H1 (cell line): ENCODE measurements at regions not wholly inside any gene's neighbourhood (a gene's known extent, or its start where the extent isn't known, plus 50 kb on each side); places are given as distances from the start of the nearest gene placed in this dataset.

Source experiments
- CTCF ChIP-seq, 3 experiments: IDR thresholded peaks; 1 replicate in 2 of 3; 2 replicates in 1 of 3; pipeline versions ENCODE4 v1.5.1 to v1.6.1; 2011; ENCODE audit warnings: low read length in 3 of 3, mild to moderate bottlenecking in 3 of 3, inconsistent platforms in 2 of 3, low read depth in 1 of 3, moderate library complexity in 1 of 3; ENCODE audit not compliant: insufficient read depth in 1 of 3; ENCODE audit errors: control extremely low read depth in 1 of 3
- YY1 ChIP-seq: IDR thresholded peaks from 2 replicates; pipeline ENCODE4 v1.6.1; 2011; ENCODE audit warnings: low read depth, mild to moderate bottlenecking, low read length
- TF ChIP-seq, protein P1 (sequence below): IDR thresholded peaks from 2 replicates; pipeline ENCODE4 v1.6.1; 2012; ENCODE audit warnings: inconsistent platforms

DNA sequence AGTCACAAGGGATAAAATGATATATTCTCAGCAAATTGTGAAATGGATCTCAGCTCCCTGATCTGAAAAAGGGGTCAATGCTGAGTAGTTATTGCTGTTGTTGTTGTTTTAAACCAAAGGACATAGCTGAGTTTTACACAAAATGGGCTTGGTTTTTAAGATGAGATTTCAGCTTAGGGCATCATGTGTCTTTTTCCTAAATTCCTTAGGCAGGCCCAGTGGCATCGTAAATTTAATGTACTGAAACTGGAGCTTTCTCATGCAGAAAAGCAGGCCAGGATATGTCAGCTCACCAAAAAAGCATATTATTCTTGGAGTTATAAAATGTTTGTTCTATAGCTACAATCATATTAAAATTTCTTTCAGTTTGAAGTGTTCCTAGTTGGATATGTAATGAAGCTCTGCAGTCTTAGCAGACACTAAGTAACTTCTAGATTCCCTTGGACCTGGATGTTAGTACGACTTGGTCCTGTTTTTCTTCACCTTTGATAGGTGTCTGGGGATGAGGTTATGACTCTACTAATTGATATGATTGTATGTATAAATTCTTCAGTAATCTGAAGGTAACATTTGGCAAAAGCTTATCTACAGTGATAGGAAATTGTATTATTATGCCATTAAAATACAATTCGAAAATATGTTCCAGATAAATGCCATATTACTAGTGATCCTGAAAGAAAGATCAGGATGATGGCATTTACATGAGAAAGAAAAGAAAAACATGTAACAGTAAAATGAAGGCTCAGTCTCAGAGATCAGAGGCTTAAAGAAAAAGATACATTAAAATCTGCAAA is 663.3 kb downstream of the RFPL4B start (continued):
- TF ChIP-seq CTCF (IDR thresholded peaks at IDR 0.05; ENCODE audit: control extremely low read depth in 1 of 3, insufficient read depth in 1 of 3, low read depth in 1 of 3, low read length in 3 of 3) (no peak), YY1 (no peak)
- TF ChIP-seq, protein P1, sequence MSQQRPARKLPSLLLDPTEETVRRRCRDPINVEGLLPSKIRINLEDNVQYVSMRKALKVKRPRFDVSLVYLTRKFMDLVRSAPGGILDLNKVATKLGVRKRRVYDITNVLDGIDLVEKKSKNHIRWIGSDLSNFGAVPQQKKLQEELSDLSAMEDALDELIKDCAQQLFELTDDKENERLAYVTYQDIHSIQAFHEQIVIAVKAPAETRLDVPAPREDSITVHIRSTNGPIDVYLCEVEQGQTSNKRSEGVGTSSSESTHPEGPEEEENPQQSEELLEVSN: no peak
